WTC11 (cell line): ENCODE measurements at regions not wholly inside any gene's neighbourhood (a gene's known extent, or its start where the extent isn't known, plus 50 kb on each side); places are given as distances from the start of the nearest gene placed in this dataset.

Experiments
- CBFB ChIP-seq: sonication (generic); formaldehyde crosslinking; IDR thresholded peaks from 2 replicates; pipeline ENCODE4 v1.8.1; 2022; ENCODE audit warnings: mild to moderate bottlenecking, low read depth, missing genetic modification reagents
- CREM ChIP-seq: sonication (generic); formaldehyde crosslinking; IDR thresholded peaks from 2 replicates; pipeline ENCODE4 v1.8.1; 2022; ENCODE audit warnings: mild to moderate bottlenecking, missing genetic modification reagents, moderate library complexity
- CTCF ChIP-seq: fragments of 200-600 bp; IDR thresholded peaks from 2 replicates; pipeline ENCODE4 v1.8.0; 2022; ENCODE audit warnings: antibody characterized with exemption
- ETV6 ChIP-seq: sonication (generic); formaldehyde crosslinking; IDR thresholded peaks from 2 replicates; pipeline ENCODE4 v1.8.1; 2022; ENCODE audit warnings: mild to moderate bottlenecking, missing genetic modification reagents
- MAX ChIP-seq: sonication (generic); formaldehyde crosslinking; IDR thresholded peaks from 2 replicates; pipeline ENCODE4 v1.8.0; 2022; ENCODE audit warnings: mild to moderate bottlenecking, missing genetic modification reagents
- NR1H2 ChIP-seq: sonication (generic); formaldehyde crosslinking; IDR thresholded peaks from 2 replicates; pipeline ENCODE4 v1.9.0; 2021; ENCODE audit warnings: mild to moderate bottlenecking, moderate library complexity, missing genetic modification reagents
- TEAD4 ChIP-seq: sonication (generic); formaldehyde crosslinking; IDR thresholded peaks from 2 replicates; pipeline ENCODE4 v1.8.0; 2022; ENCODE audit warnings: mild to moderate bottlenecking, missing genetic modification reagents
- ZNF263 ChIP-seq: sonication (generic); formaldehyde crosslinking; IDR thresholded peaks from 2 replicates; pipeline ENCODE4 v1.8.1; 2022; ENCODE audit warnings: low read depth, mild to moderate bottlenecking, moderate library complexity, missing genetic modification reagents

GRCh38 chr9:36759141-36759540, 186.4 kb downstream of the MELK start:
- no peak for TF ChIP-seq ZNF263
- TF ChIP-seq CTCF = no peak
- TF ChIP-seq ETV6 (CRISPR knock-in tag) = no peak
- no peak for TF ChIP-seq CBFB (CRISPR knock-in tag)
- TF ChIP-seq TEAD4 (CRISPR knock-in tag) = no peak
- no peak for TF ChIP-seq MAX (CRISPR knock-in tag)
- no peak for TF ChIP-seq NR1H2 (CRISPR knock-in tag)
- no peak for TF ChIP-seq CREM (CRISPR knock-in tag)
